GM23338 (cell line): ENCODE measurements at regions not wholly inside any gene's neighbourhood (a gene's known extent, or its start where the extent isn't known, plus 50 kb on each side); places are given as distances from the start of the nearest gene placed in this dataset.

ENCODE experiments used
- ATAC-seq: fragments of 200-7000 bp; cut with Tn5 transposase; 3 replicates; pipeline ENCODE4 v1.9.1; 2020
- DNase-seq: peaks from one replicate; pipeline ENCODE4 v3.0.0-alpha.2; 2015; ENCODE audit warnings: low spot score
- H2AFZ ChIP-seq: fragments of 200-600 bp; sonication (generic); 2 replicates; pipeline ENCODE4 v1.8.0; 2016; ENCODE audit warnings: antibody characterized with exemption, mild to moderate bottlenecking, moderate library complexity
- H3F3A ChIP-seq: fragments of 200-600 bp; sonication (generic); replicated peaks from 2 replicates; pipeline ENCODE4 v1.8.0; 2017; ENCODE audit warnings: antibody characterized with exemption, mixed run types, low read depth
- H3K27ac ChIP-seq: fragments of 200-600 bp; sonication (generic); 2 replicates; pipeline ENCODE4 v1.6.1; 2016; ENCODE audit warnings: low read depth
- H3K27me3 ChIP-seq: fragments of 200-600 bp; sonication (generic); 2 replicates; pipeline ENCODE4 v1.8.0; 2016; ENCODE audit warnings: mild to moderate bottlenecking, mixed run types, moderate library complexity; ENCODE audit not compliant: insufficient read depth
- H3K36me3 ChIP-seq: fragments of 200-600 bp; sonication (generic); 2 replicates; pipeline ENCODE4 v1.8.0; 2016; ENCODE audit warnings: mild to moderate bottlenecking; ENCODE audit not compliant: insufficient read depth
- H3K4me1 ChIP-seq: fragments of 200-600 bp; sonication (generic); 2 replicates; pipeline ENCODE4 v1.8.0; 2016; ENCODE audit warnings: mild to moderate bottlenecking, moderate library complexity; ENCODE audit not compliant: insufficient read depth
- H3K4me2 ChIP-seq: fragments of 200-600 bp; sonication (generic); 2 replicates; pipeline ENCODE4 v1.7.1; 2017; ENCODE audit warnings: mixed run types
- H3K4me3 ChIP-seq: fragments of 200-600 bp; sonication (generic); 2 replicates; pipeline ENCODE4 v1.6.1; 2016; ENCODE audit warnings: mixed run types
- H3K79me2 ChIP-seq: fragments of 200-600 bp; sonication (generic); replicated peaks from 2 replicates; pipeline ENCODE4 v1.8.0; 2017; ENCODE audit warnings: mild to moderate bottlenecking; ENCODE audit not compliant: insufficient read depth
- H3K9me2 ChIP-seq: fragments of 200-600 bp; sonication (generic); 2 replicates; pipeline ENCODE4 v1.8.0; 2017; ENCODE audit not compliant: insufficient read depth
- H4K20me1 ChIP-seq: fragments of 200-600 bp; sonication (generic); replicated peaks from 2 replicates; pipeline ENCODE4 v1.8.0; 2017; ENCODE audit warnings: mild to moderate bottlenecking; ENCODE audit not compliant: insufficient read depth
- H3K27ac Mint-ChIP-seq: 2 replicates; pipeline ENCODE4 v1.8.0; 2020; ENCODE audit warnings: inconsistent platforms, mild to moderate bottlenecking, moderate library complexity, mixed read lengths
- H3K27me3 Mint-ChIP-seq: 3 replicates; pipeline ENCODE4 v1.8.0; 2022; ENCODE audit warnings: low read depth, mild to moderate bottlenecking, moderate library complexity, mixed read lengths, inconsistent platforms; ENCODE audit not compliant: insufficient read depth, poor library complexity
- H3K36me3 Mint-ChIP-seq: 3 replicates; pipeline ENCODE4 v1.8.0; 2021; ENCODE audit warnings: low read depth, mild to moderate bottlenecking, inconsistent platforms, moderate library complexity, mixed read lengths
- H3K4me1 Mint-ChIP-seq: 3 replicates; pipeline ENCODE4 v1.8.0; 2020; ENCODE audit warnings: mild to moderate bottlenecking, inconsistent platforms, mixed read lengths
- H3K4me3 Mint-ChIP-seq: 3 replicates; pipeline ENCODE4 v1.8.0; 2021; ENCODE audit warnings: moderate library complexity, mild to moderate bottlenecking, inconsistent platforms, mixed read lengths
- H3K9me3 Mint-ChIP-seq: 3 replicates; pipeline ENCODE4 v1.8.0; 2020; ENCODE audit warnings: moderate library complexity, mild to moderate bottlenecking, inconsistent platforms, mixed read lengths
- CREB1 ChIP-seq: fragments of 250-450 bp; sonication (Bioruptor Pico); IDR thresholded peaks from 2 replicates; pipeline ENCODE4 v1.5.0; 2020; ENCODE audit warnings: low read depth, mild to moderate bottlenecking, moderate library complexity
- CTCF ChIP-seq, 2 experiments: fragments of 200-600 bp in 1 of 2; sonication (generic) in 1 of 2; conservative IDR thresholded peaks; 2 replicates each; pipeline versions ENCODE4 v1.5.1 to v1.6.1; 2016 to 2017; ENCODE audit warnings: antibody characterized with exemption in 2 of 2, low read depth in 2 of 2, mild to moderate bottlenecking in 2 of 2, moderate library complexity in 1 of 2
- ETS1 ChIP-seq: IDR thresholded peaks from 2 replicates; pipeline ENCODE4 v1.6.1; 2016; ENCODE audit warnings: antibody characterized with exemption
- EZH2 ChIP-seq: fragments of 200-600 bp; sonication (generic); IDR thresholded peaks from one replicate; pipeline ENCODE4 v1.8.0; 2017; ENCODE audit warnings: antibody characterized with exemption, mild to moderate bottlenecking, low read depth; ENCODE audit not compliant: unreplicated experiment
- EZH2phosphoT487 ChIP-seq: fragments of 200-600 bp; sonication (generic); IDR thresholded peaks from one replicate; pipeline ENCODE4 v1.8.1; 2018; ENCODE audit warnings: antibody characterized with exemption; ENCODE audit not compliant: unreplicated experiment
- JUNB ChIP-seq: IDR thresholded peaks from one replicate; pipeline ENCODE4 v1.6.1; 2016; ENCODE audit warnings: antibody characterized with exemption; ENCODE audit not compliant: unreplicated experiment
- NANOG ChIP-seq: IDR thresholded peaks from 2 replicates; pipeline ENCODE4 v1.6.1; 2016; ENCODE audit warnings: antibody characterized with exemption, borderline replicate concordance
- POLR2AphosphoS5 ChIP-seq: IDR thresholded peaks from 2 replicates; pipeline ENCODE4 v1.6.1; 2016; ENCODE audit warnings: antibody characterized with exemption, low read depth
- REST ChIP-seq: IDR thresholded peaks from one replicate; pipeline ENCODE4 v1.6.1; 2018; ENCODE audit warnings: antibody characterized with exemption; ENCODE audit not compliant: unreplicated experiment
- STAT1 ChIP-seq: IDR thresholded peaks from one replicate; pipeline ENCODE4 v1.6.1; 2016; ENCODE audit warnings: antibody characterized with exemption; ENCODE audit not compliant: unreplicated experiment
- ZNF114 ChIP-seq: fragments of 250-450 bp; sonication (Bioruptor Pico); IDR thresholded peaks from 2 replicates; pipeline ENCODE4 v1.5.0; 2020; ENCODE audit warnings: mild to moderate bottlenecking, moderate library complexity
- ZNF331 ChIP-seq: fragments of 250-450 bp; sonication (Bioruptor Pico); IDR thresholded peaks from 2 replicates; pipeline ENCODE4 v1.5.0; 2020; ENCODE audit warnings: low read depth, mild to moderate bottlenecking, moderate library complexity
- ZNF462 ChIP-seq: fragments of 250-450 bp; sonication (Bioruptor Pico); IDR thresholded peaks from 2 replicates; pipeline ENCODE4 v1.5.0; 2020; ENCODE audit warnings: mild to moderate bottlenecking, moderate library complexity

DNA sequence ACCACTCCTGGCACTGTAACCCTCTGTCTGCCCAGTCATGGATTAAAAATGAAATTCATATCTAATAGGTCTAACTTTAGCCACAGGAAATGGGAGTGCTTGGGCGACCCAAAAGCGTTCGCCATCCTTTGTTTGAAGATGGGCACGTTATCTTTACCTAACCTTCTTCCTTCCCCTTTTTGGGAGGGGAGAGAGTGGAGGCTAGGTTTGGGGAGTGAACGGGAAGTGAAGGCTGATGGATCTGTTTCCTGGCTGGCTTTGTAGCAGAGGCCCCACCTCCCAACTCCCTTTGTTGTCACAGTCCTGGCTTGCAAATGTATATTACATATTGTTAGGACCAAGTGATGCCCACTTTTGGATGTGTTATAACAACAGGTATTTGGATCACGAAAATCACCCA, 98.1 kb upstream of the ARHGEF3 start:
- H3F3A ChIP-seq = no peaks in the 10 kb centered on the region
- no peak overlapping the region for H3K4me3 ChIP-seq
- H3K36me3 Mint-ChIP-seq = no peaks in the 10 kb centered on the region
- TF ChIP-seq STAT1 (no peak), CTCF (conservative IDR thresholded peaks at IDR 0.05; ENCODE audit: low read depth in 2 of 2) (no peak), EZH2 (no peak), CREB1 (CRISPR knock-in tag) (no peak), ETS1 (no peak), REST (no peak), NANOG (no peak), POLR2AphosphoS5 (no peak), ZNF114 (CRISPR knock-in tag) (no peak), EZH2phosphoT487 (no peak), JUNB (no peak), ZNF331 (CRISPR knock-in tag) (no peak), ZNF462 (CRISPR knock-in tag) (no peak)
- H3K27ac Mint-ChIP-seq = no peak overlapping the region
- H3K27ac ChIP-seq = no peak overlapping the region
- no peak overlapping the region for H3K4me3 Mint-ChIP-seq
- no peaks in the 10 kb centered on the region for H3K27me3 ChIP-seq
- no peaks in the 10 kb centered on the region for H4K20me1 ChIP-seq
- ATAC-seq = no peak
- no peak overlapping the region for H2AFZ ChIP-seq
- DNase-seq = no peak
- H3K27me3 Mint-ChIP-seq = peaks cover 6% of the 10 kb centered on the region
- no peaks in the 10 kb centered on the region for H3K36me3 ChIP-seq
- H3K79me2 ChIP-seq = no peaks in the 10 kb centered on the region
- no peaks in the 10 kb centered on the region; the same call in 2 of the 3 replicates for H3K4me1 Mint-ChIP-seq
- H3K4me2 ChIP-seq = no peak overlapping the region
- no peaks in the 10 kb centered on the region for H3K9me3 Mint-ChIP-seq
- H3K4me1 ChIP-seq = no peaks in the 10 kb centered on the region
- H3K9me2 ChIP-seq = no peaks in the 10 kb centered on the region
